Ishikawa (cell line): ENCODE measurements at regions not wholly inside any gene's neighbourhood (a gene's known extent, or its start where the extent isn't known, plus 50 kb on each side); places are given as distances from the start of the nearest gene placed in this dataset.
A peak's percentile ranks its signal among the peaks of the same experiment; 100 is the strongest.

Experiments used
- CREB1 ChIP-seq: IDR thresholded peaks from 2 replicates; pipeline ENCODE4 v1.6.1; 2012; ENCODE audit warnings: low read depth
- NFIC ChIP-seq: IDR thresholded peaks from 2 replicates; pipeline ENCODE4 v1.6.1; 2012
- YY1 ChIP-seq: IDR thresholded peaks from 2 replicates; pipeline ENCODE4 v1.6.1; 2012; ENCODE audit warnings: low read depth

- TF ChIP-seq NFIC (peak; percentile 83), CREB1 (no peak), YY1 (no peak)
These were observed 725.2 kb downstream of the TSN start for GRCh38 chr2:122480501-122481243.
